ENCODE measurements at regions not wholly inside any gene's neighbourhood (a gene's known extent, or its start where the extent isn't known, plus 50 kb on each side); places are given as distances from the start of the nearest gene placed in this dataset.

DNA sequence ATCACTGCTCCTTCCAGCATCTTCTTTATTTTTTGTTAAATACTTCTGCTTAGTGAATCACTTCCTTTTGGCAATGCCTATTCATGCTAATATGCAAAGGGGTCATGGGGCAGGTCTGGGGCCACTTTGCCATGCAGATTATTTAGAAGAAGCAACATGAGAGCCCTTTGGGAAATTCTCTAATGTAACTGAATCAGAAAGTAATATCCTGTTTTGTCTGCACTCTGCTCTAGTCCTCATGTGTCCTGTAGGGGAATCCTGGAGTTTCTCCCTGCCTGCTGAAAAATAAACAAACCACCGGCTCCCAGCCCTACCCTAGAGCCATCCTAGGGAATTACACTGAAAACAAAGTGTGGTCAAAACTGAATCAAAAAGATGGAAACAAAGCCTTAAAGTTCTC is 176.5 kb upstream of the POU2AF2 start:
- Mint-ChIP-seq H3K27me3 (peaks cover 0 to 2% of the 10 kb centered on the region in 2 donors), H3K36me3 (no peaks in the 10 kb centered on the region), H3K4me3 (no peak overlapping the region), H3K9me3 (peaks cover 0 to 19% (median 11%) of the 10 kb centered on the region in 8 donors), H3K27ac (no peak overlapping the region), H3K4me1 (no peaks in the 10 kb centered on the region)
- H3K4me3 ChIP-seq (ENCODE audit: low read length in 2 of 2), result no peak overlapping the region
- CTCF ChIA-PET (ENCODE audit: partially characterized antibody), result no interaction called here
- no peaks in the 10 kb centered on the region for H3K9me3 ChIP-seq (ENCODE audit: control insufficient read depth in 1 of 2, low read length in 2 of 2)
- POLR2A ChIA-PET (ENCODE audit: partially characterized antibody), result no interaction called here
- H3K4me1 ChIP-seq (ENCODE audit: insufficient read depth, low read length), result no peaks in the 10 kb centered on the region
- H3K27ac ChIP-seq (ENCODE audit: low read depth, low read length), result no peak overlapping the region
- no peaks in the 10 kb centered on the region for H3K36me3 ChIP-seq (ENCODE audit: insufficient read depth, low read length)
- H3K27me3 ChIP-seq (ENCODE audit: insufficient read depth, low read length), result no peaks in the 10 kb centered on the region
- no peak for DNase-seq
- intact Hi-C loops (cut with micrococcal nuclease), result no loop called here

DNA sequence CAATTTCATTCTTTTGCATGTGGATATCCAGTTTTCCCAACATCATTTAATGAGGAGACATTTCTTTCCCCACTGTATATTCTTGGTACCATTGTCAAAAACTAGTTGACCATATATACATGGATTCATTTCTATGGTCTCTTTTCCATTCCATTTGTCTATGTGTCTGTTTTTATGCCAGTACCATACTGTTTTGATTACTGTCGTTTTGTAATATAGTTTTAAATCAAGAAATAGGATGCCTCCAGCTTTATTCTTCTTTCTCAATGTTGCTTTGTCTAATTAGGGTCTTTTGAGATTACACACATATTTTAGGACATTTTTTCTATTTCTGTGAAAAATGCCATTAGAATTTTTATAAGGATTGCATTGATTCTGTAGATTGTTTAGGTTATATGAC is 177.5 kb upstream of the POU2AF2 start:
- ChIA-PET CTCF (ENCODE audit: partially characterized antibody) (no interaction called here), POLR2A (ENCODE audit: partially characterized antibody) (no interaction called here)
- H3K4me3 Mint-ChIP-seq, result no peak overlapping the region
- H3K9me3 ChIP-seq (ENCODE audit: control insufficient read depth in 1 of 2, low read length in 2 of 2), result no peaks in the 10 kb centered on the region
- H3K27ac ChIP-seq (ENCODE audit: low read depth, low read length), result no peak overlapping the region
- H3K4me3 ChIP-seq (ENCODE audit: low read length in 2 of 2), result no peak overlapping the region
- H3K4me1 Mint-ChIP-seq, result no peaks in the 10 kb centered on the region
- H3K9me3 Mint-ChIP-seq, result peaks cover 0 to 19% (median 11%) of the 10 kb centered on the region in 8 donors
- DNase-seq, result no peak
- intact Hi-C loops (cut with micrococcal nuclease), result no loop called here
- no peak overlapping the region for H3K27ac Mint-ChIP-seq
- H3K4me1 ChIP-seq (ENCODE audit: insufficient read depth, low read length), result no peaks in the 10 kb centered on the region
- no peaks in the 10 kb centered on the region for H3K36me3 ChIP-seq (ENCODE audit: insufficient read depth, low read length)
- H3K27me3 Mint-ChIP-seq, result peaks cover 0 to 2% of the 10 kb centered on the region in 2 donors
- H3K36me3 Mint-ChIP-seq, result no peaks in the 10 kb centered on the region
- no peaks in the 10 kb centered on the region for H3K27me3 ChIP-seq (ENCODE audit: insufficient read depth, low read length)

DNA sequence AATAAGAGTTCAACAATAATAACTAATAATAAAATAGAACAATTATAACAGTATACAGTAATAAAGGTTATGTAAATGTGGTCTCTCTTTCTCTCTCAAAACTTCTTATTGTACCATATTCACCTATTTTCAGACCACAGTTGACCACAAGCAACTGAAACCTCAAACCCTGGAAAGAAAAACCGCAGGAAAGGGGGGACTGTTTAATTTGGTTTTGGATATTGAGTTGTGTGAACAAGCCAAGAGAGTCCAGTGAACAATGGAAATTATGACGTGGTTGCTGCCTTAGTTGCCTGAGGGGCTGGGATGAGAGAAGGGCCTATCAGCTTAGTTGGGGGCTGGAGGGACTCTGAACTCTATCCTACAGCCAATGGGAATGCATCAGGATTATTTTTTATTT is 178.7 kb upstream of the POU2AF2 start:
- H3K4me3 Mint-ChIP-seq, result no peak overlapping the region
- POLR2A ChIA-PET (ENCODE audit: partially characterized antibody), result no interaction called here
- Histone ChIP-seq H3K4me3 (ENCODE audit: low read length in 2 of 2) (no peak overlapping the region), H3K9me3 (ENCODE audit: control insufficient read depth in 1 of 2, low read length in 2 of 2) (no peaks in the 10 kb centered on the region), H3K27me3 (ENCODE audit: insufficient read depth, low read length) (no peaks in the 10 kb centered on the region), H3K4me1 (ENCODE audit: insufficient read depth, low read length) (no peaks in the 10 kb centered on the region), H3K27ac (ENCODE audit: low read depth, low read length) (no peak overlapping the region), H3K36me3 (ENCODE audit: insufficient read depth, low read length) (no peaks in the 10 kb centered on the region)
- DNase-seq, result no peak
- intact Hi-C loops (cut with micrococcal nuclease), result no loop called here
- H3K27ac Mint-ChIP-seq, result no peak overlapping the region
- peaks cover 0 to 19% (median 11%) of the 10 kb centered on the region in 8 donors for H3K9me3 Mint-ChIP-seq
- CTCF ChIA-PET (ENCODE audit: partially characterized antibody), result no interaction called here
- H3K27me3 Mint-ChIP-seq, result peaks cover 0 to 2% of the 10 kb centered on the region in 2 donors
- H3K36me3 Mint-ChIP-seq, result no peaks in the 10 kb centered on the region
- H3K4me1 Mint-ChIP-seq, result no peaks in the 10 kb centered on the region

DNA sequence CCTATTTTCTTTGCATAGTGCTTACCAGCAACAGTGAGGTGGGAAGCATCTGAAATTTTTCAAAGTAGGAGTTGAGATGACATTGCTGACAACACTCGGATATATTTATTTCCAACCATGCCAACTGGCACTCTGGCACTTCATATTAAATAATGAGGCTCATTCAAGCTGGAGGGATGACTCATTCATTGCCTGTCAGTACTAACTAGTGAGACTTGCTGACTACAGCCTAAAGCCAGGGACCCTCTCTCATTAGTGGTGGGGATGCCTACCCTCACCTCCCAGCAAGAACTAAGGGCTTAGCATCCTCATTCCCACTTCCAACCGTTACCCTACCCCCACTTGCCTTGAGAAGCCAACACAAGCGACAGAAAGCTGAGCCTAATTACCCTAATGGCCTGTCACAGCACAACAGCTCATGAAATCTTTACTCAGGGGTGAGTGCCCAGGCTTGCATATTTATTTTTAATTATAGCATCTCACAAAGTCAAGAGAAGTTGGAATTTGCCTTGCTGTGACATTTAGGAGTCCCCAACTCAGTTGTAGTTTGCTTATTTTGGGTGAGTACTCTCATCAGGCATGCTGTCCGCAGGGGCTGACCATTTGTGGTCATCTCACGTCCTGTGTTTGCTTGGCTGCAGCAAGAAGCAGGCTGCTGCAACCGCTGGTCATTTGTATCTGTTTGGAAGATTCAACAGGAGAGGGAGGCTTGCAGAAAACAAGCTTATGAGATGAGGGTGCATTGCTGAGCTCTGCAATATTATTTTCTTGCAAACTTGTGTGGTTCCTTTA is 181.6 kb upstream of the POU2AF2 start:
- Mint-ChIP-seq H3K27me3 (peaks cover 1 to 2% of the 10 kb centered on the region in 2 donors), H3K4me1 (no peaks in the 10 kb centered on the region), H3K9me3 (peaks cover 0 to 14% (median 10%) of the 10 kb centered on the region in 8 donors), H3K4me3 (no peak overlapping the region), H3K36me3 (no peaks in the 10 kb centered on the region), H3K27ac (no peak overlapping the region)
- Histone ChIP-seq H3K27ac (ENCODE audit: low read depth, low read length) (no peak overlapping the region), H3K36me3 (ENCODE audit: insufficient read depth, low read length) (no peaks in the 10 kb centered on the region), H3K4me3 (ENCODE audit: low read length in 2 of 2) (no peak overlapping the region), H3K9me3 (ENCODE audit: control insufficient read depth in 1 of 2, low read length in 2 of 2) (no peaks in the 10 kb centered on the region), H3K4me1 (ENCODE audit: insufficient read depth, low read length) (no peaks in the 10 kb centered on the region), H3K27me3 (ENCODE audit: insufficient read depth, low read length) (no peaks in the 10 kb centered on the region)
- intact Hi-C loops (cut with micrococcal nuclease), result no loop called here
- DNase-seq, result no peak
- ChIA-PET CTCF (ENCODE audit: partially characterized antibody) (no interaction called here), POLR2A (ENCODE audit: partially characterized antibody) (no interaction called here)

DNA sequence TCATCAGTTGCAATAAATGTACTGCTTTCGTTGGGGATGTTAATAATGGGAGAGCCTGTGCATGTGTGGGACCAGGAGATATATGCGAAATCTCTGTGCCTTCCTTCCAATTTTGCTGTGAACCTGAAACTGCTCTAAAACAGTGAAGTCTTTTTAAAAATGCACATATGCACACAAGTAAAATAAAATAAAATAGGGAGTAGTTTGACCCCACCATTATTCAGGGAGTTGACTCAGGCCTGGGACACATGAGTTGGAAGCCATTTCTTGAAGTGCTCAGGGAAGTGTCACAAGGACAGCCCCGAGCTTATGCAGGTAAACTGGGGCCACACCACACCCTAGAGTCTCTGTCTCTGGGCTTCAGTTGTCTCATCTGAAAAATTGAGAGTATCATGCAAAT is 183.1 kb upstream of the POU2AF2 start:
- intact Hi-C loops (cut with micrococcal nuclease), result no loop called here
- Histone ChIP-seq H3K4me3 (ENCODE audit: low read length in 2 of 2) (no peak overlapping the region), H3K9me3 (ENCODE audit: control insufficient read depth in 1 of 2, low read length in 2 of 2) (no peaks in the 10 kb centered on the region), H3K27ac (ENCODE audit: low read depth, low read length) (no peak overlapping the region), H3K4me1 (ENCODE audit: insufficient read depth, low read length) (no peaks in the 10 kb centered on the region), H3K27me3 (ENCODE audit: insufficient read depth, low read length) (no peaks in the 10 kb centered on the region), H3K36me3 (ENCODE audit: insufficient read depth, low read length) (no peaks in the 10 kb centered on the region)
- Mint-ChIP-seq H3K9me3 (peaks cover 0 to 2% (median 0%) of the 10 kb centered on the region in 8 donors), H3K27me3 (peaks cover 1 to 2% of the 10 kb centered on the region in 2 donors), H3K36me3 (no peaks in the 10 kb centered on the region), H3K4me3 (no peak overlapping the region), H3K4me1 (no peaks in the 10 kb centered on the region), H3K27ac (no peak overlapping the region)
- ChIA-PET POLR2A (ENCODE audit: partially characterized antibody) (no interaction called here), CTCF (ENCODE audit: partially characterized antibody) (no interaction called here)
- DNase-seq, result no peak

DNA sequence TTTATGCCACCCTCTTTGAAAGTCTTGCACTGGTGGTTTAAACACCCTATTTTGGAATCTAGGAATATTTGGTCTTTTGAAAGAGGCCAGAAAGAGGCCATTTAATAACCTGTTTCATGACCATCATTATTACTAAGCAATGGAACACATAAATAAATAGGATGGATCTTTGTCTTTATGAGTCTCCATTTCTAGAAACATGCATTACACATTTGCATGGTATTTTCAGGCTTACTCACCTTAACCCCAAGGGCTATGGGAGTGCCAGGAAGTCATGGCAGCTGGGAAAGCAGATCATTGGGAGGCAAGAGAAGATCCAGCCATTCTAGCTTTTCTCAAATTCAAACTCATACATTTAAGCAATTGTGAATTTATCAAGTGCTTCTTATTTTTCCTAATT is 185.8 kb upstream of the POU2AF2 start:
- CTCF ChIA-PET (ENCODE audit: partially characterized antibody), result no interaction called here
- Histone ChIP-seq H3K36me3 (ENCODE audit: insufficient read depth, low read length) (no peaks in the 10 kb centered on the region), H3K27me3 (ENCODE audit: insufficient read depth, low read length) (no peaks in the 10 kb centered on the region), H3K9me3 (ENCODE audit: control insufficient read depth in 1 of 2, low read length in 2 of 2) (no peaks in the 10 kb centered on the region), H3K27ac (ENCODE audit: low read depth, low read length) (no peak overlapping the region), H3K4me3 (ENCODE audit: low read length in 2 of 2) (no peak overlapping the region), H3K4me1 (ENCODE audit: insufficient read depth, low read length) (no peaks in the 10 kb centered on the region)
- H3K9me3 Mint-ChIP-seq, result peaks cover 0 to 3% (median 0%) of the 10 kb centered on the region in 8 donors
- no peak for DNase-seq
- intact Hi-C loops (cut with micrococcal nuclease), result no loop called here
- no peak overlapping the region for H3K4me3 Mint-ChIP-seq
- H3K4me1 Mint-ChIP-seq, result no peaks in the 10 kb centered on the region
- H3K27me3 Mint-ChIP-seq, result peaks cover 1 to 2% of the 10 kb centered on the region in 2 donors
- POLR2A ChIA-PET (ENCODE audit: partially characterized antibody), result no interaction called here
- H3K27ac Mint-ChIP-seq, result no peak overlapping the region
- no peaks in the 10 kb centered on the region for H3K36me3 Mint-ChIP-seq

DNA sequence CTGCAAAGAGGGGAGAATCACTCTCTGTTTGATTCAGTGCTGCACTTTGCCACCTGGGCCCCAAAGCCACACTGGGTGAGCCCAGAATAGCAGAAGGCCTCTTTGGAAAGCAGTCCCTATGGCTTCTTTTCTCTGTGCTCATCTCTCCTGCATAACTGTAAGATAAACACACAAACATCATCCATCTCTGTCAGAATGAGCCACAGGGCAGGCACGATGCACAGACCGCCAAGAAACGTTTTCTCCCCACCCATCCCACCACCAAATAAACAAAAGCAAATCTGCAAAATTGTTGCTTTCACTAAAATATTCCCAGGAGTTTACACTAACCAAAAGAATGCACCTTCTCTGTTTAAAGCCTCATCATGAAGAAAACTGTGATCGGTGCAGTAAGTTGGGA is 196.4 kb upstream of the POU2AF2 start:
- H3K9me3 ChIP-seq (ENCODE audit: control insufficient read depth in 1 of 2, low read length in 2 of 2), result no peaks in the 10 kb centered on the region
- Mint-ChIP-seq H3K27ac (no peak overlapping the region), H3K4me3 (no peak overlapping the region), H3K36me3 (no peaks in the 10 kb centered on the region), H3K4me1 (no peaks in the 10 kb centered on the region), H3K9me3 (peaks cover 0 to 4% (median 0%) of the 10 kb centered on the region in 8 donors), H3K27me3 (peaks cover 0 to 2% of the 10 kb centered on the region in 2 donors)
- ChIA-PET CTCF (ENCODE audit: partially characterized antibody) (no interaction called here), POLR2A (ENCODE audit: partially characterized antibody) (no interaction called here)
- H3K27me3 ChIP-seq (ENCODE audit: insufficient read depth, low read length), result no peaks in the 10 kb centered on the region
- H3K4me3 ChIP-seq (ENCODE audit: low read length in 2 of 2), result no peak overlapping the region
- intact Hi-C loops (cut with micrococcal nuclease), result no loop called here
- no peak overlapping the region for H3K27ac ChIP-seq (ENCODE audit: low read depth, low read length)
- DNase-seq, result no peak
- H3K4me1 ChIP-seq (ENCODE audit: insufficient read depth, low read length), result no peaks in the 10 kb centered on the region
- H3K36me3 ChIP-seq (ENCODE audit: insufficient read depth, low read length), result no peaks in the 10 kb centered on the region

Data from CD4-positive, alpha-beta memory T cell (primary cell).